SK-N-SH (cell line): ENCODE measurements at regions not wholly inside any gene's neighbourhood (a gene's known extent, or its start where the extent isn't known, plus 50 kb on each side); places are given as distances from the start of the nearest gene placed in this dataset.
"Not testable (repeated sequence)": the region's sequence is repeated elsewhere in the genome, so short reads cannot be mapped to it uniquely, and the experiment has no call there.

Experiments used
- CTCF ChIP-seq: fragments of 200-600 bp; sonication (generic); IDR thresholded peaks from 2 replicates; pipeline ENCODE4 v1.6.1; 2017; ENCODE audit warnings: antibody characterized with exemption, mild to moderate bottlenecking, moderate library complexity
- EP300 ChIP-seq, 2 experiments: IDR thresholded peaks; 2 replicates each; pipeline versions ENCODE4 v1.4.0 to v1.6.1; 2012; ENCODE audit warnings: borderline replicate concordance in 1 of 2, low read depth in 1 of 2, low read length in 1 of 2
- EZH2phosphoT487 ChIP-seq: fragments of 200-600 bp; sonication (generic); IDR thresholded peaks from 2 replicates; pipeline ENCODE4 v1.6.1; 2017; ENCODE audit warnings: low read depth, mixed run types, mild to moderate bottlenecking, antibody characterized with exemption, moderate library complexity, borderline replicate concordance
- GABPA ChIP-seq: IDR thresholded peaks from 2 replicates; pipeline ENCODE4 v1.4.0; 2012; ENCODE audit warnings: low read depth, mild to moderate bottlenecking
- MAX ChIP-seq: IDR thresholded peaks from 2 replicates; pipeline ENCODE4 v1.4.0; 2012; ENCODE audit warnings: low read depth
- MEF2A ChIP-seq: IDR thresholded peaks from 2 replicates; pipeline ENCODE4 v1.4.0; 2012; ENCODE audit warnings: low read depth, borderline replicate concordance
- POLR2AphosphoS5 ChIP-seq: IDR thresholded peaks from 2 replicates; pipeline ENCODE4 v1.6.1; 2012; ENCODE audit warnings: low read depth, low read length
- REST ChIP-seq: IDR thresholded peaks from 2 replicates; pipeline ENCODE4 v1.6.1; 2012; ENCODE audit warnings: mild to moderate bottlenecking, low read depth, low read length, moderate library complexity
- RFX5 ChIP-seq: IDR thresholded peaks from 2 replicates; pipeline ENCODE4 v1.6.1; 2012; ENCODE audit warnings: mild to moderate bottlenecking, improper control_type of control experiment, low read length
- RXRA ChIP-seq: IDR thresholded peaks from 2 replicates; pipeline ENCODE4 v1.4.0; 2012; ENCODE audit warnings: low read depth, mild to moderate bottlenecking, borderline replicate concordance
- SIN3A ChIP-seq: IDR thresholded peaks from 2 replicates; pipeline ENCODE4 v1.6.1; 2012; ENCODE audit warnings: low read depth, mild to moderate bottlenecking, low read length, moderate library complexity, borderline replicate concordance
- TAF1 ChIP-seq: IDR thresholded peaks from 2 replicates; pipeline ENCODE4 v1.6.1; 2012; ENCODE audit warnings: low read depth, mild to moderate bottlenecking, low read length, moderate library complexity, borderline replicate concordance
- TEAD4 ChIP-seq: IDR thresholded peaks from 2 replicates; pipeline ENCODE4 v1.4.0; 2012; ENCODE audit warnings: mild to moderate bottlenecking, borderline replicate concordance; ENCODE audit not compliant: insufficient read depth
- YY1 ChIP-seq: IDR thresholded peaks from 2 replicates; pipeline ENCODE4 v1.4.0; 2012; ENCODE audit warnings: low read depth, mild to moderate bottlenecking

- TF ChIP-seq MAX; EZH2phosphoT487; REST; RFX5; SIN3A; CTCF; GABPA; POLR2AphosphoS5; TAF1; YY1; EP300 (IDR thresholded peaks at IDR 0.05; ENCODE audit: borderline replicate concordance in 1 of 2, low read depth in 1 of 2, low read length in 1 of 2); RXRA; TEAD4; MEF2A: not testable (repeated sequence)
These were observed 66.8 kb upstream of the ST3GAL6 start for GRCh38 chr3:98696296-98696695.
